ENCODE measurements at regions not wholly inside any gene's neighbourhood (a gene's known extent, or its start where the extent isn't known, plus 50 kb on each side); places are given as distances from the start of the nearest gene placed in this dataset.

GRCh38 chr11:40062616-40063015 is 1396.8 kb downstream of the LRRC4C start:
- RAD21 ChIA-PET (ENCODE audit: unreplicated experiment), result no interaction called here
- in situ Hi-C loops (cut with MboI), result no loop called here
- H4K20me1 ChIP-seq (ENCODE audit: control insufficient read depth, insufficient read depth), result no peaks in the 10 kb centered on the region
- FAIRE-seq, result no peak
- SMC1A ChIA-PET (ENCODE audit: uncharacterized antibody, unreplicated experiment), result no interaction called here
- BruUV-seq (replicated peaks), result no TSS peak
- H3K79me2 ChIP-seq (ENCODE audit: control insufficient read depth, insufficient read depth, low read length), result no peaks in the 10 kb centered on the region
- H3K9ac ChIP-seq (ENCODE audit: control insufficient read depth, insufficient read depth, low read length), result no peak overlapping the region
- no peak overlapping the region for H3K27ac ChIP-seq (ENCODE audit: control insufficient read depth, insufficient read depth)
- DNase-seq (ENCODE audit: low read depth, low spot score), result no peak
- no peaks in the 10 kb centered on the region for H3K9me3 ChIP-seq (replicated peaks; ENCODE audit: control insufficient read depth, insufficient read depth, low read length)
- H2AFZ ChIP-seq (ENCODE audit: control insufficient read depth, low read depth, low read length), result no peak overlapping the region
- no peaks in the 10 kb centered on the region for H3K36me3 ChIP-seq (ENCODE audit: control insufficient read depth in 2 of 2, insufficient read depth in 2 of 2, low read length in 1 of 2)
- 0% methylated on average over 2 of the region's 2 CpGs for WGBS (ENCODE audit: insufficient coverage, insufficient replicate concordance, low lambda C conversion rate, missing lambda C conversion rate)
- H3K27me3 ChIP-seq (replicated peaks in 1 of 2; ENCODE audit: control insufficient read depth in 2 of 2, insufficient read depth in 2 of 2, low read length in 1 of 2), result no peaks in the 10 kb centered on the region
- H3K4me1 ChIP-seq (ENCODE audit: control insufficient read depth, insufficient read depth, low read length), result no peaks in the 10 kb centered on the region
- POLR2A ChIA-PET, result no interaction called here
- no peak for ATAC-seq
- H3K4me3 ChIP-seq, result no peak overlapping the region
- intact Hi-C loops (cut with micrococcal nuclease; ENCODE audit: unreplicated experiment), result no loop called here
- TF ChIP-seq E4F1 (IDR thresholded peaks at IDR 0.05; ENCODE audit: borderline replicate concordance, partially characterized antibody), result no peak
- no peak for TF ChIP-seq RBBP5 (conservative IDR thresholded peaks at IDR 0.05)
- TF ChIP-seq EED (IDR thresholded peaks at IDR 0.05; ENCODE audit: low read depth), result no peak
- no peak for TF ChIP-seq NRF1 (conservative IDR thresholded peaks at IDR 0.05; ENCODE audit: low read depth, low read length)
- no peak for TF ChIP-seq CHD4 (IDR thresholded peaks at IDR 0.05)
- no peak for TF ChIP-seq KLF5 (IDR thresholded peaks at IDR 0.05; ENCODE audit: partially characterized antibody)
- no peak for TF ChIP-seq SIN3A (IDR thresholded peaks at IDR 0.05; ENCODE audit: low read depth, low read length)
- TF ChIP-seq LARP7 (IDR thresholded peaks at IDR 0.05), result no peak
- TF ChIP-seq KAT2A (conservative IDR thresholded peaks at IDR 0.05; ENCODE audit: control insufficient read depth, low read depth, low read length), result no peak
- no peak for TF ChIP-seq IKZF2 (IDR thresholded peaks at IDR 0.05)
- no peak for TF ChIP-seq CHD1 (IDR thresholded peaks at IDR 0.05; ENCODE audit: low read depth, low read length)
- no peak for TF ChIP-seq SMAD5 (IDR thresholded peaks at IDR 0.05; ENCODE audit: low read depth)
- TF ChIP-seq RELB (IDR thresholded peaks at IDR 0.05; ENCODE audit: low read depth), result no peak
- TF ChIP-seq CEBPB (IDR thresholded peaks at IDR 0.05; ENCODE audit: borderline replicate concordance in 1 of 2, low read depth in 2 of 2, low read length in 2 of 2), result no peak
- no peak for TF ChIP-seq E2F4 (IDR thresholded peaks at IDR 0.05; ENCODE audit: low read depth, low read length)
- H3K4me2 ChIP-seq (ENCODE audit: control insufficient read depth, insufficient read depth), result no peak overlapping the region
- CTCF ChIA-PET, result no interaction called here
